PC-3 (cell line): ENCODE measurements at regions not wholly inside any gene's neighbourhood (a gene's known extent, or its start where the extent isn't known, plus 50 kb on each side); places are given as distances from the start of the nearest gene placed in this dataset.

Source experiments
- EZH2phosphoT487 ChIP-seq: fragments of 300-600 bp; sonication (generic); IDR thresholded peaks from 2 replicates; pipeline ENCODE4 v1.6.1; 2018; ENCODE audit warnings: mild to moderate bottlenecking, antibody characterized with exemption, low read length, borderline replicate concordance
- TF ChIP-seq, protein P1 (sequence below): fragments of 300-600 bp; sonication (generic); conservative IDR thresholded peaks from 2 replicates; pipeline ENCODE4 v1.5.1; 2017; ENCODE audit warnings: antibody characterized with exemption, low read depth, mild to moderate bottlenecking, low read length

DNA sequence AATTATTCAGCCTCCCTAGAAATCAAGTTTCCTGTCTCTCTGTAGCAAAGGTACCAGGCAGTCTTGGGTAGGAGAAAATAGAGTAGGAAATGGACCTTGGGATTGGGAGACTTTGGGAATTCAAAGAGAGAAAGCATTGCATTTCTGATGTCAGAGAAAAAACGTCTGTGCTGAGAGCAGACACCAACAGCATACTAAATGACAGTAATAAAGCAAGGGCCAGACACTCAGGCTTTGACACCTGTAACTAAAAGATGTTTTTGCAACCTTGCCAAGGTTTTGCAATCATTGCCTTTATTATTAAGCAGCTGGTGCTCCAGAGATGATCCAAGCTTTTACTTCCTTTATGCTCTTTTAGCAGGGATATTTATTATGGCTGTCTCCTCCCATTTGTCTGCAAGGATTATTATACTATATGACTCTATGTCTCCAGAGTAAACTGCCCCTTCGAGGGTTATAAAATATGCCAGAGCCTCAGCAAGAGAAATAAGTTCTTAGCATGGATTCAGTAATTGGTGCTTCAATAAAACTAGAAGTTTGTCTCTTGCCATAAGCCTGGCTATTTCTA, 85.2 kb upstream of the GRAMD1B start:
- TF ChIP-seq EZH2phosphoT487: no peak
- TF ChIP-seq, protein P1, sequence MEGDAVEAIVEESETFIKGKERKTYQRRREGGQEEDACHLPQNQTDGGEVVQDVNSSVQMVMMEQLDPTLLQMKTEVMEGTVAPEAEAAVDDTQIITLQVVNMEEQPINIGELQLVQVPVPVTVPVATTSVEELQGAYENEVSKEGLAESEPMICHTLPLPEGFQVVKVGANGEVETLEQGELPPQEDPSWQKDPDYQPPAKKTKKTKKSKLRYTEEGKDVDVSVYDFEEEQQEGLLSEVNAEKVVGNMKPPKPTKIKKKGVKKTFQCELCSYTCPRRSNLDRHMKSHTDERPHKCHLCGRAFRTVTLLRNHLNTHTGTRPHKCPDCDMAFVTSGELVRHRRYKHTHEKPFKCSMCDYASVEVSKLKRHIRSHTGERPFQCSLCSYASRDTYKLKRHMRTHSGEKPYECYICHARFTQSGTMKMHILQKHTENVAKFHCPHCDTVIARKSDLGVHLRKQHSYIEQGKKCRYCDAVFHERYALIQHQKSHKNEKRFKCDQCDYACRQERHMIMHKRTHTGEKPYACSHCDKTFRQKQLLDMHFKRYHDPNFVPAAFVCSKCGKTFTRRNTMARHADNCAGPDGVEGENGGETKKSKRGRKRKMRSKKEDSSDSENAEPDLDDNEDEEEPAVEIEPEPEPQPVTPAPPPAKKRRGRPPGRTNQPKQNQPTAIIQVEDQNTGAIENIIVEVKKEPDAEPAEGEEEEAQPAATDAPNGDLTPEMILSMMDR: no peak
